GM12873 (cell line): ENCODE measurements at regions not wholly inside any gene's neighbourhood (a gene's known extent, or its start where the extent isn't known, plus 50 kb on each side); places are given as distances from the start of the nearest gene placed in this dataset.

Experiments
- CTCF ChIP-seq: IDR thresholded peaks from 2 replicates; pipeline ENCODE4 v1.5.1; 2012; ENCODE audit warnings: low read depth, mild to moderate bottlenecking, moderate library complexity, low read length, control low read depth; ENCODE audit not compliant: insufficient read depth; ENCODE audit errors: missing control alignments

- no peak for TF ChIP-seq CTCF
Measured at GRCh38 chr22:34301569-34301968, 381.3 kb upstream of the LARGE1 start.

GRCh38 chr22:34303656-34304055 lies 383.4 kb upstream of the LARGE1 start:
- no peak for TF ChIP-seq CTCF

GRCh38 chr22:34306361-34306760 lies 386.1 kb upstream of the LARGE1 start:
- no peak for TF ChIP-seq CTCF

- TF ChIP-seq CTCF, result no peak
Measured at GRCh38 chr22:34308101-34308500, 387.8 kb upstream of the LARGE1 start.

GRCh38 chr22:34319346-34319745 lies 399.1 kb upstream of the LARGE1 start:
- no peak for TF ChIP-seq CTCF

- no peak for TF ChIP-seq CTCF
Measured at GRCh38 chr22:34324763-34325162, 404.5 kb upstream of the LARGE1 start.

GRCh38 chr22:34326901-34327300 lies 406.6 kb upstream of the LARGE1 start:
- no peak for TF ChIP-seq CTCF
